ENCODE measurements at regions not wholly inside any gene's neighbourhood (a gene's known extent, or its start where the extent isn't known, plus 50 kb on each side); places are given as distances from the start of the nearest gene placed in this dataset.
"Not testable (repeated sequence)": the region's sequence is repeated elsewhere in the genome, so short reads cannot be mapped to it uniquely, and the experiment has no call there.

- no peak for DNase-seq
Measured at GRCh38 chr2:17057109-17058017, 391.7 kb upstream of the CYRIA start.

- no peak for DNase-seq
Measured at GRCh38 chr2:17056236-17056635, 390.6 kb upstream of the CYRIA start.

- no peak for DNase-seq
Measured at GRCh38 chr2:17052001-17052400, 386.4 kb upstream of the CYRIA start.

- no peak for DNase-seq
Measured at GRCh38 chr2:17051538-17051937, 385.9 kb upstream of the CYRIA start.

GRCh38 chr2:17043173-17043572 lies 377.5 kb upstream of the CYRIA start:
- DNase-seq: no peak

GRCh38 chr2:17036361-17036760 lies 370.7 kb upstream of the CYRIA start:
- no peak for DNase-seq

- DNase-seq: no peak
Measured at GRCh38 chr2:17035010-17035409, 369.4 kb upstream of the CYRIA start.

- no peak for DNase-seq
Measured at GRCh38 chr2:17030047-17030446, 364.4 kb upstream of the CYRIA start.

- no peak for DNase-seq
Measured at GRCh38 chr2:17012297-17012696, 346.7 kb upstream of the CYRIA start.

GRCh38 chr2:17010104-17010503 lies 344.5 kb upstream of the CYRIA start:
- DNase-seq: no peak

- no peak for DNase-seq
Measured at GRCh38 chr2:17000184-17000482, 334.5 kb upstream of the CYRIA start.

GRCh38 chr2:16999347-17000183 lies 333.9 kb upstream of the CYRIA start:
- no peak for DNase-seq

- DNase-seq: no peak
Measured at GRCh38 chr2:16978301-16978700, 312.7 kb upstream of the CYRIA start.

- DNase-seq: no peak
Measured at GRCh38 chr2:16974688-16975087, 309.1 kb upstream of the CYRIA start.

- no peak for DNase-seq
Measured at GRCh38 chr2:16973586-16974286, 308.1 kb upstream of the CYRIA start.

- DNase-seq: no peak
Measured at GRCh38 chr2:16972276-16972675, 306.6 kb upstream of the CYRIA start.

- DNase-seq: no peak
Measured at GRCh38 chr2:16971722-16972234, 306.1 kb upstream of the CYRIA start.

GRCh38 chr2:16970948-16971347 lies 305.3 kb upstream of the CYRIA start:
- not testable (repeated sequence) for DNase-seq

GRCh38 chr2:16962505-16962904 lies 296.9 kb upstream of the CYRIA start:
- no peak for DNase-seq

GRCh38 chr2:16960579-16960978 lies 294.9 kb upstream of the CYRIA start:
- no peak for DNase-seq

- no peak for DNase-seq
Measured at GRCh38 chr2:16958266-16958665, 292.6 kb upstream of the CYRIA start.

- DNase-seq: no peak
Measured at GRCh38 chr2:16952805-16953204, 287.2 kb upstream of the CYRIA start.

GRCh38 chr2:16952368-16952767 lies 286.7 kb upstream of the CYRIA start:
- no peak for DNase-seq
